HepG2 (cell line): ENCODE measurements at regions not wholly inside any gene's neighbourhood (a gene's known extent, or its start where the extent isn't known, plus 50 kb on each side); places are given as distances from the start of the nearest gene placed in this dataset.

ENCODE experiments used
- ATAC-seq: fragments of 200-7000 bp; cut with Tn5 transposase; 3 replicates; pipeline ENCODE4 v1.9.1; 2020; ENCODE audit warnings: mild to moderate bottlenecking, moderate library complexity
- BruUV-seq: library from RNA; stranded (reverse); fragments of 400-500 nt; replicated peaks from 2 replicates; lab custom pipeline; 2021; lab: Mats Ljungman, UMichigan
- CTCF ChIA-PET: fragments of 300-600 bp; formaldehyde crosslinking; extraction: SDS; loops from one replicate; lab custom pipeline; 2021; ENCODE audit warnings: low total read pairs, inconsistent platforms, low intra/inter-chr PET ratio; lab: Yijun Ruan, JAX
- POLR2A ChIA-PET: fragments of 350-600 bp; sonication (Branson Sonifier 250); formaldehyde crosslinking; loops from one replicate; lab custom pipeline; 2020; ENCODE audit warnings: antibody characterized with exemption, inconsistent platforms; lab: Yijun Ruan, JAX
- DNase-seq: peaks from one replicate; pipeline ENCODE4 v3.0.0-alpha.2; 2015; ENCODE audit warnings: low spot score
- FAIRE-seq: peaks from 3 replicates; lab custom pipeline; 2011; peaks lifted over from hg19 to GRCh38; lab: Jason Lieb, UNC
- H2AFZ ChIP-seq: one replicate; pipeline ENCODE4 v1.6.1; 2011; ENCODE audit warnings: low read length, inconsistent platforms
- H3K27ac ChIP-seq: fragments of 300-600 bp; 3 replicates; pipeline ENCODE4 v1.8.0; 2011; ENCODE audit warnings: mixed run types, mild to moderate bottlenecking, mixed read lengths, low read length, inconsistent platforms; ENCODE audit not compliant: insufficient read depth; ENCODE audit errors: extremely low read length
- H3K27me3 ChIP-seq, 2 experiments: fragments of 200-600 bp in 1 of 2; 2 replicates in 1 of 2; 3 replicates in 1 of 2; pipeline versions ENCODE4 v1.6.0 to v1.8.0; 2011; ENCODE audit warnings: low read length in 2 of 2, mild to moderate bottlenecking in 2 of 2, moderate library complexity in 2 of 2, inconsistent platforms in 1 of 2; ENCODE audit not compliant: insufficient read depth in 2 of 2, control insufficient read depth in 1 of 2
- H3K36me3 ChIP-seq, 2 experiments: fragments of 200-600 bp in 1 of 2; replicated peaks in 1 of 2; 2 replicates in 1 of 2; 3 replicates in 1 of 2; pipeline versions ENCODE4 v1.5.1 to v1.8.0; 2011; ENCODE audit warnings: low read length in 2 of 2, inconsistent platforms in 1 of 2; ENCODE audit not compliant: insufficient read depth in 2 of 2, control insufficient read depth in 1 of 2
- H3K4me1 ChIP-seq: 2 replicates; pipeline ENCODE4 v1.5.1; 2012; ENCODE audit warnings: low read length, inconsistent platforms; ENCODE audit not compliant: insufficient read depth
- H3K4me2 ChIP-seq: 2 replicates; pipeline ENCODE4 v1.6.0; 2011; ENCODE audit warnings: low read depth, low read length, inconsistent platforms
- H3K4me3 ChIP-seq, 3 experiments: fragments of 200-600 bp in 1 of 3; sonication (generic), shearing (Covaris generic) in 1 of 3; replicated peaks in 1 of 3; 2 replicates each; pipeline ENCODE4 v1.5.1; 2011 to 2016; ENCODE audit warnings: low read length in 3 of 3, inconsistent platforms in 2 of 3, low read depth in 2 of 3, mild to moderate bottlenecking in 2 of 3, control low read depth in 1 of 3, mixed read lengths in 1 of 3; ENCODE audit not compliant: insufficient read depth in 1 of 3
- H3K79me2 ChIP-seq: one replicate; pipeline ENCODE4 v1.6.1; 2011; ENCODE audit warnings: low read length, inconsistent platforms; ENCODE audit not compliant: insufficient read depth
- H3K9ac ChIP-seq: 2 replicates; pipeline ENCODE4 v1.6.0; 2011; ENCODE audit warnings: mild to moderate bottlenecking, low read depth, low read length, inconsistent platforms; ENCODE audit not compliant: insufficient read depth
- H3K9me3 ChIP-seq: 2 replicates; pipeline ENCODE4 v1.5.1; 2012; ENCODE audit warnings: mild to moderate bottlenecking, low read length
- H4K20me1 ChIP-seq: 2 replicates; pipeline ENCODE4 v1.6.0; 2011; ENCODE audit warnings: inconsistent platforms, mild to moderate bottlenecking, low read length, moderate library complexity; ENCODE audit not compliant: insufficient read depth
- KLF16 ChIP-seq, 2 experiments: sonication (generic) in 1 of 2; formaldehyde crosslinking in 1 of 2; IDR thresholded peaks; 2 replicates each; pipeline versions ENCODE4 v1.6.1 to v1.8.0; 2016 to 2023; ENCODE audit warnings: missing genetic modification reagents in 2 of 2, missing compliant biosample characterization in 1 of 2
- SATB2 ChIP-seq: sonication (generic); formaldehyde crosslinking; IDR thresholded peaks from 2 replicates; pipeline ENCODE4 v1.5.0; 2020; ENCODE audit warnings: missing genetic modification reagents
- SIX1 ChIP-seq: sonication (generic); formaldehyde crosslinking; IDR thresholded peaks from 2 replicates; pipeline ENCODE4 v1.4.0; 2020; ENCODE audit warnings: missing genetic modification reagents, borderline replicate concordance
- TBP ChIP-seq: sonication (generic); formaldehyde crosslinking; IDR thresholded peaks from 2 replicates; pipeline ENCODE4 v1.5.0; 2020; ENCODE audit warnings: missing genetic modification reagents
- ZNF609 ChIP-seq: sonication (generic); formaldehyde crosslinking; IDR thresholded peaks from 2 replicates; pipeline ENCODE4 v1.4.0; 2020; ENCODE audit warnings: mild to moderate bottlenecking, missing genetic modification reagents, borderline replicate concordance
- ZNF639 ChIP-seq: conservative IDR thresholded peaks from 2 replicates; pipeline ENCODE4 v1.6.1; 2018; ENCODE audit warnings: missing genetic modification reagents
- ZNF691 ChIP-seq: sonication (generic); formaldehyde crosslinking; IDR thresholded peaks from 2 replicates; pipeline ENCODE4 v1.4.0; 2020; ENCODE audit warnings: missing genetic modification reagents, low read depth, mild to moderate bottlenecking, borderline replicate concordance
- WGBS: methylation state at CpG from one replicate; pipeline ENCODE4 v1.1.6; 2017; ENCODE audit warnings: low lambda C conversion rate; 5-methylcytosine and 5-hydroxymethylcytosine counted together
- in situ Hi-C: cut with HindIII; loops from 2 replicates; pipeline ENCODE4 v1.10.0; 2017; ENCODE audit warnings: low pct_unique_long_range_greater_than_20kb; ENCODE audit not compliant: extremely low pct_ligation_motif_present
- intact Hi-C: fragments of 100-400 bp; cut with micrococcal nuclease; formaldehyde crosslinking; loops from one replicate; pipeline ENCODE4 v1.10.0; 2022; ENCODE audit not compliant: unreplicated experiment

- no peaks in the 10 kb centered on the region for H3K27me3 ChIP-seq
- CTCF ChIA-PET, result interaction anchor here (1.5 kb wide), 1 partner anchor 242 kb away, joined by 13 read pairs; no protein-coding TSS in a partner anchor
- peak overlapping the region; percentile 8; the same call in 1 of the 2 replicates for H3K9ac ChIP-seq
- intact Hi-C loops (no loop called here), in situ Hi-C loops (loop anchor here (5.0 to 25.0 kb wide), 3 partner anchors 71 to 431 kb away; partner anchors contain the start of gene HNRNPU)
- no peak for TF ChIP-seq ZNF609 (CRISPR knock-in tag)
- no peak for TF ChIP-seq ZNF691 (CRISPR knock-in tag)
- TF ChIP-seq TBP, result no peak
- TF ChIP-seq SATB2, result no peak
- TF ChIP-seq SIX1 (CRISPR knock-in tag), result no peak
- TF ChIP-seq KLF16 (CRISPR knock-in tag; IDR thresholded peaks at IDR 0.05), result no peak
- no peak for TF ChIP-seq ZNF639 (CRISPR knock-in tag)
- DNase-seq (no peak), ATAC-seq (no peak), FAIRE-seq (no peak)
- H3K4me2 ChIP-seq, result peak overlapping the region; percentile 51
- peaks cover 3% of the 10 kb centered on the region for H3K79me2 ChIP-seq
- H2AFZ ChIP-seq, result no peak overlapping the region
- H4K20me1 ChIP-seq, result no peaks in the 10 kb centered on the region
- no peaks in the 10 kb centered on the region for H3K9me3 ChIP-seq
- H3K4me3 ChIP-seq, result no peak overlapping the region
- H3K4me1 ChIP-seq, result peaks cover 48% of the 10 kb centered on the region
- WGBS, result 43% methylated on average over 6 of the region's 6 CpGs
- POLR2A ChIA-PET, result interaction anchor here (1.3 to 2.2 kb wide), 3 partner anchors 8 to 209 kb away, joined by 4 to 21 read pairs (median 5); partner anchors contain the start of gene COX20
- peak overlapping the region; percentile 47 for H3K27ac ChIP-seq
- BruUV-seq, result no TSS peak
- no peaks in the 10 kb centered on the region for H3K36me3 ChIP-seq
Measured at GRCh38 chr1:245043611-245043940, 111.2 kb upstream of the KIF26B start.
